GM21515 (cell line): ENCODE measurements at regions not wholly inside any gene's neighbourhood (a gene's known extent, or its start where the extent isn't known, plus 50 kb on each side); places are given as distances from the start of the nearest gene placed in this dataset.

Source experiments
- ATAC-seq: cut with Tn5 transposase; IDR thresholded peaks from one replicate; pipeline ENCODE4 v1.9.1; 2021; ENCODE audit not compliant: unreplicated experiment

DNA sequence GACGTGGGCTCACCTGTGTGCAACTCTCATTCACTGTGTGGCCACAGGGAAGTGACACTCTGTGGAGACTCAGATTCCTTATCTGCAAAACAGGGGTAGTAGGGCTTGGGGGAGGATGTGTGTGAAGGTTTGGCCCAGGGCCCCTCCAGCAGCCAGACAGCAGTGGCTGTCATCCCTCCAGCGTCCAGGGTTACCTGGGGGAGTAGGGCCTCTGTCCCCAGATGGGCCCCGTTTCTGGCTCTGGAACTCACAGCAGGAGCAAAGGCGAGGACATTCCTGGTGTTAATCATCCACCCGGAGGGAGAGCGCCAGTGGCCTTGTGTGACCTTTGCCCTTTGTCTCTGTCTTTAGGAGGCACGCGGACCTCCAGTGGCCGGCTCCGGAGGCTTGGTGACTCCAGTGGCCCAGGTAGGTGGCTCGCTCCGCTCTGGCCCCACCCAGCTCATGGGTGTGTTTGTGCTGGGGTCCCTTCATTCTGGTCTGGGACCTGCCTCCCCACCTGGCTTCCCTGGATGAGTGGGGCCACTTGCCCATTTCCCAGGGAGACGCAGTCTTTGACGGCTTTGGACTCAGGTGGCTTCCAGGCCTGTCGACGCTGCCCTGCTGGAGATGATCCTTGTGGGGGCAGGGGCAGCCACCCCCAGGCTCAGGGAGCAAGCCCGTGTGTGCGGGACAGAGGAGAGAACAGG, 166.2 kb downstream of the SEC14L1 start:
- no peak for ATAC-seq

DNA sequence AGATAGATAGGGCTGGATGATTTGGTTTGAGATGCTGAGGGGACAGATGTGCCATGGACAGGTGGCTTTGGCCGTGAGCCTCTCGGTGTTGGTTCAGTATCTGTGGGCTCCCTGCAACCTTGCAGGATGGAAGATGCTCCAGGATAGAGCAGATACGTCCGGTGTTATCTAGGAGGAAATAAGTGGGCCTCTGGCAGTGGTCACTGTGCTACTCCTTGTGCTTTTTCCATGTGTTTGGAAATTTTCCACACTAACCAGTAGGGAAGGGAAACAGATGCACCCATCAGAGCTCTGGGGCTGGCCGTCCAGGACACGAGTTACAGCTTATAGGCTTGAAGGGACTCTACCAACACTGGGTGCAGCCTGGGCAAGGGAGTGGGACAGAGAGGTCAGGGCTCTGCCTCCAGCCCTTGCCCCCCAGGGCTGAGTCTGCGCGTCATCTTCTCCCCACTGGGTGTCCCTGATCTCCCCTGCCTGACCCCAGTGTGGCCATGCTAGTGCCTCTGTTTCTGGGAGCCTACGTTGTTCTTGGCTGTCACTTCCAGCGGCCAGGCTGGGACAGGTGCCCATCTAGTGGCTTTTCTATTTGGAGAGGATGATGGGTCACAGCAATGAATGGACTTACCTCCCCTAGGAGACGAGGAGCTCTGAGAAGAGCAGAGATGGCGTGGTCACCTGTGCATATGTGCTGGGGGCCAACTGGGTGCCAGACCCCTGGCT, 166.9 kb downstream of the SEC14L1 start:
- no peak for ATAC-seq

DNA sequence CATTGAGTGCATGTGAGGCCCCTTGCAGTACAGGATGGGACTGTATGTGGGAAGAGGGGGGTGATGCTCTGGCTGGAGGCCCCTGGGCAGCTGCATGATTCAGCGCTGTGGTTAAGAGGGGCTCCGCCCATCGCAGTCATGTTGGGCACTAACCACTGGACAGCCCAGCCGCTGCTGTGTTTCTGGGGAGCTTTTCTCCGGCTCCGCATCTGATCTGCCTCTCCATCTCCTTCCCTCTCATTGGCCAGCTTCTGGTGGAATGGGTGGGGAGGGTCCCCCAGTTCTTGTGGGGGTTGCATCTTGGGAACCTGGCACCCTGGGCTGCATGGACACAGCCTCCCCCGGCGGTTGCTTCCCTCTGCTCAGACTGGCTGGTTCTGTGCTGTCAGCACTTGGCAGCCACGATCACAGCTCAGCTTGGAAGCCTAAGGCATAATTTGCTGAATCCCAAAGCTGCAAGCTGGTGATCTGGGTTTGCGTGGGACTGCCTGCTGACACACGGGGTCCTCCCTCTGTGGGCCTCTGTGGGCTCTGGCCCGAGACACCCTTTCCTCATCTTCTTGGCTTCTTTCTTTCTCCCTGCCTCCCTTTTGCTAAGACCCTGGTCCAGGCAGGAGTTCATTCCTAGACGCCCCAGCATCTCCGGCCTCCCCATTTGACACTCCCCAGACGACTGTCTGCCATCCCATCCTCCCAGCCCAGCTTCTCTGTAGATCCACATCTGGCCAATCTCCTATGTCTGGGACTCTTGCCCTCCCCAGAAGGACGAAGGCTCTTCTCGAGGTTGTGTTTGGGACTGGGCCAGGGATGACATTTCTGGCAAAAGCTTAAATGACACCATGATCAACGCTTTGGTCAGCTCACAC, 168.3 kb downstream of the SEC14L1 start:
- ATAC-seq: no peak

DNA sequence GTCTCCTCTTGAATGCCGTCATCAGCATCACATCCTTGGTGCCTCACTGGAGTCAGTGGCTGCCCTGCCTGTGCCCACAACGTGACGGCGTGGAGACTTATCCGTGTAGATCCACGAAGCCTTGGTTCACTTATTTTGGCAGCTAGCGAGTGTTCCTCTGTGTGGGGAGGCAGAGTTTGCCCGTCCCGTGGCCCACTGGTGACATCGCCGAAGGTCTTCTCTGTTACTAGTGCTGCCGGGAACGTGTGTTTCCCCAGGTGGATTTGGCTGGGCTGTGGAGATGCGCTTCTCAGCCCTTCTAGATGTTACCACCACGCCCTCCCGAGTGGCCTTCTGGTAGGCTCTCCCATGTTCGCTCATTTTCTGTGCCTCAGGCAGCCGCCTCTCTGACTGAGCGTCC, 169.6 kb downstream of the SEC14L1 start:
- ATAC-seq: no peak

DNA sequence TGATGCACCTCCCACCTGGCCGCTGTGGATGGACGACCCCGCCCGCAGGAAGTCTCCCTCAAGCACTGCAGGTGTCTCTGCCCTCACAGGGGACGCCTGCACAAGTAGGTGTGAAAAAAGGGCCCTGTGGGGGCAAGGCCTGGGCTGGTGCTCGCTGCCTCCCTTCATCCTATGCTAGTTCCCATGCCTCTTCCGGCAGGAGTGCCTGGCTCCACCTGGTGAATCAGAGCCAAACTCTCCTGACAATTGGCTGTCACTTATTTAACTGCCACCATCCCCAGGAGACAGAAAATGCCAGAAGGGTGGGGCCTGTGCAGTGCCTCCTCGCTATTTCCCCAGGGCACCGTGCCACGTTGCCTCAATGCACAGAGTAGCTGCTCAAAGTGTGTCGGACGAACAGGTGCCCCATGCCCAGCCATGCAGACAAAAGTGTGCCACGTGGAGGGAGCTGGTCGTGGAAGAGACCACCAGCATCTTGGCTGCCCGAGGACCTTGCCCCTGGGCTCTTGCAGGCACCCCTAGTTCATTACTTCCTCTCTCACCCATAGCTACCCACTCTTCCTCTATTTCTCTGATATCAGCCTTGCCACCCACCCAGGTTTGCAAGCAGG, 170.7 kb downstream of the SEC14L1 start:
- ATAC-seq: no peak

DNA sequence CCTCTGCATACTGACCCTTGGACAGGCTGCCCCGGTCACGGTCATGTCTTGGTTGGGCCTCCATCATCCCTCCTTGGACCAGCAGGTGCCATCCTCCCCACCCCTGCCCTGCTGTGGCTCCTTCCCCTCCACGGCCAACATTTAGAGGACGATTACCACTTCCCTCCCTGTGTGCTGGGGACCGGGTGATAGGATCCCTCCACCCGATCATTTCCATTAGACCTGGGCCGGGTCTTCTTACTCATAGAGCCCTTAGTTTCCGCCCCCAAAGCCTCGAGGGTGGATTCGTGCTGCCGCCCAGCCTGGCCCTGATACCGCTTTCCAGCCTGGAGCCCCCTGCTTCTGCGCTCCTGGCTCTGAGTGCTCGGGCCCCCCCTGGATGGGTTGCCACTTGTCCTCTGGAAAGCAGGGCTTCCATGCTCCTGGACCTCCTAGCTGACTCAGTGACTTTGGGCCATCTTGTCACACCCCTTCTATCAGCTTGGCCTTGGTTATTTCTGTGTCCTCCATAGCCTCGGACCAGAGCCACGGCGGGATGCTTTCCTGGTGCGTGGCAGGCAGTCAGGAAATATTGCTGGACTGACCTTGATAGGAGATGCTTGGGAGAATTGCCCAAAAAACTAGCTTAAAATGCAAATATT, 171.4 kb downstream of the SEC14L1 start:
- ATAC-seq: no peak

DNA sequence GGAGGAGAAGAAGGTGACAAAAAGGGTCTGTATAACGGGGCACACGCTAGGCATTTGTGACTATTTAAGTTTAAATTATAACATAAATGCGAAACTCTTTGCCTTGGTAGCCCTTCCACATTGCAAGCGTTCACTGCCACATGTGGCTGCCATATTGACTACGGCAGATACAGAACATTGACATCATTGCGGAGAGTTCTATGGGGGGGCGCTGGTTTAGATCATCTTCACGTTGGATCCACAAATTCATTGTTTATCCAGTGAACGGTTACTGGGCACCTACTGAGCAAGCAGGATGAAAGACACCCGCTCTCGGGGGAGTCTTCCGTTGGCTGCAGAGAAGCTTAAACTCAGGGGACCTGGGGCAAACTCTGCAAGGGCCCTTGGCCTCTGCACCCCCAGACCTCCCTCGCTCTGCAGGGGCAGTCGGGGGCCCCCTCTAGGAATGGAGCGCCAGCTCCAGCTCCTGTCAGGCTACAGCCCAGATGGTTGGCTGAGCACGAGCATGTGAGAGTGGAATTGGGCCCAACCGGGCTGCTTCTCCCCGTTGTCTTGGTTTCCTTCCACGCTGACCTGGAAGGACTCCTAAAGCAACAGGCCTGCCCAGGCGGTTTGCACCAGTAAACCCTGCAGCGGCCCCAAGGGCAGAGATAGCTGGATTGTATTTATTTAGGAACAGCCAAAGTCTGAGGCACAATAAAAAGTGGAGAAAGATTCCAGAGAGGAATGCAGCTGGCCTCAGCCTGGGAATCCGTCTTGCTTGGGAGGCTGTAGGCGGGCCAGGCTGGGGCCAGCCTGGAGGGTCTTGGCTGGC, 172.2 kb downstream of the SEC14L1 start:
- ATAC-seq: no peak

DNA sequence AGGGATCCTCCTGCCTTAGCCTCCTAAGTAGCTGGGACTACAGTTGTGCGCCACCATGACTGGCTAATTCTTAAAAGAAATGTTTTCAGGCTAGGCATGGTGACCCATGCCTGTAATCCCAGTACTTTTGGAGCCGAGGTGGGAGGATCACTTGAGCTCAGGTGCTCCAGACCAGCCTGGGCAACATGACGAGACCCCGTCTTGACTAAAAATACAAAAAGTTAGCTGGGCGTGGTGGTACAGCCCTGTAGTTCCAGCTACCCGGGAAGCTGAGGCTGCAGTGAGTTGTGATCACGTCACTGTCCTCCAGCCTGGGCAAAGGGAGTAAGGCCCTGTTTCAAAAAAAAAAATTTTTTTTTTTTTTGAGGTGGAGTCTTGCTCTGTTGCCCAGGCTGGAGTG, 173.1 kb downstream of the SEC14L1 start:
- no peak for ATAC-seq

DNA sequence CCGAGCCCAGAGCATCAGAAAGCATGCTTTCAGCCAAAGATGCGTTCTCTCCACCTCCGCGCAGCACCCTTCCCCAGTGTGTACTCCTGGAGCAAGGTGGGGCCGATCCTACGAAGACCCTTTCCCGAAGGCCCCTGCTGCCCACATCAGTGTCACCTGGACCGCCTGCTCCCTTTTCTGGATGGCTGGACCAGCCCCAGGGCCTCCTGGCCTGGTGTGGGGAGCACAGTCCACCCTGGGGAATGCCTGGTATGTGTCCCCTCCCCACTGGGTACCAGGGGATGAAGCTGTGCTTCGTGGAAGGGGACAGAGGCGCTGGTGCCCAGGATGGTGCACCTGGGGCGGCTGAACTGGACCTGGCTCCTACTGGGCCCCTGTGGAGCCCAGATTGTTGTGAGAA, 173.8 kb downstream of the SEC14L1 start:
- no peak for ATAC-seq

DNA sequence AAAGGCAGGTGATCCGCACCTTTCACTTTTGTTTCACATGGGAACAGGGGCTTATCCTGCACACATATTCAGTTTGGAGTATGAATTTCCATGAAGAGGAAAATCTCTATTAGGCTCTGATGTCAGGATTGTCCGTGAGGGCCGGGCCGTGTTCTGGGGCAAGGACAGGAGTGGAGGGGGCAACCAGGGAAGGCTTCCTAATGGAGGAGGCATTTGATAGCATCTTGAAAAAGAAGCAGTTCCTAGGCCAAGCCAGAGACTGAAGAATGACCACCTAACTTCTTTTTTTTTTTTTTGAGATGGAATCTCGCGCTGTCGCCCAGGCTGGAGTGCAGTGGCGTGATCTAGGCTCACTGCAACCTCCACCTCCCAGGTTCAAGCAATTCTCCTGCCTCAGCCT, 174.2 kb downstream of the SEC14L1 start:
- ATAC-seq: no peak

DNA sequence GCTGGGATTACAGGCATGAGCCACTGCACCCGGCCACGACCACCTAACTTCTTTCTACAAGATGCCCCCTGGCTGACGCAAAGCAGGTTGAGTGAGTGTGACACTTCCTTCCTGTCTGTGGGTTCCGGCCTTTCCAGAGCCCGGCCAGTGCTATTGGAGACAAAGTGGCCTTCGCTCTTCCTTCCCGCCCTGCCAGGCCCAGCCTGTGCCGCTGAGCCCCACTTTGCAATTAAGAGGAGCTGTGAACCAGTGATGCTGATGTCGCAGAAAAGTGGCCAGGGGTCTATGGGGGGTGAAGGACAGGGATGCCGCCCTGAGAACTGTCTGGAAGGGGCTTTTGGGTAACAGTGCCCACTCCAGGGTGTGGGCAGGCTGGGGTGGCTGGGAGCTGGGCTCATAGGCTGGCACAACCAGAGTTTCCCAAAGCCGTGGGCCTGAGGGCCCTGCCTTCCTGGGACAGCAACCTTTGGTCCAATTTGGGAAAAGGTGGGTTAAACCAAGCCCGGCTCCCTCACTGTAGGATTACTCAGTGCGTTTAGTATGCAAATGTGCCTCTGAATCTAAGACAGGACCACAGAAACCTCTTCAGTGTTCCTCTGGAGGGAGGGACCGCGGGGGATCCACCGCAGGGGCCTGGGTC, 174.9 kb downstream of the SEC14L1 start:
- no peak for ATAC-seq

DNA sequence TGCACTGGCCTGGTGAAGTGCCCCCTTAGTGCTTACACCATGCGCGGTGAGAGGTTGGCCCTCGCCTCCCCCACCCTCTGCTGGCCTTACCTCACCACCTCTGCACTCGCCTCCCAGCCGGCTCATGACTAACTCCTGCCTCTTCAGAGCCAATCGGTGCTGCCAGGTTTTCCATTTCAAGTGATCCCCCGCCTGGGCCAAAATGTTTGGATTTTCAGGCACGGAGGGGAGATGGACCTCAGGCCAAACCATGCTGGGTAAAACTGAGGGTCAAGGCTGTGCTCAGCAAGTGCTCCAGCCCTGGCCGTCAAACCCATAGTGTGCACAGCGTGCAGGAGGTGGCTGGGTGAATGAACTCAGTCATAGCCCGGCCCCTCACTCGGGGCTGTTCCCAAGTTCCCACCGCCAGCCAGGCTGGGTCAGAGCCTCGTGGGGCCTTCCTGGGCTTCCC, 175.4 kb downstream of the SEC14L1 start:
- ATAC-seq: no peak

DNA sequence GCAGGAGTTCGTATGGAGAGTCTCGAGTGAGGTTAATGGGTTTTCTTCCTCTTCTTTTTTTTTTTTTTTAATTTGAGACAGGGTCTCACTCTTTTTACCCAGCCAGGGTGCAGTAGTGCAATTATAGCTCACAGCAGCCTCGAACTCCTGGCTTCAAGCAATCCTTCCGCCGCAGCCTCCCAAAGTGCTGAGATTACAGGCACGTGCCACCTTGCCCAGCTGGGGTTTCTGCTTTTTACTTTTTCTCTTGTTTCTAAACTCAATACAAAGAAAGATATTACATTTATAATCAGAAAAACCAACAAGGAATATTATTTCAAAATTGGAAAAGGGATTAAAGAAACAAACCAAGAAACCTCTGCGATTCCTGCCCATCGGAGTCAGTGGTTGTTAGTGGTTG, 175.9 kb downstream of the SEC14L1 start:
- ATAC-seq: no peak

DNA sequence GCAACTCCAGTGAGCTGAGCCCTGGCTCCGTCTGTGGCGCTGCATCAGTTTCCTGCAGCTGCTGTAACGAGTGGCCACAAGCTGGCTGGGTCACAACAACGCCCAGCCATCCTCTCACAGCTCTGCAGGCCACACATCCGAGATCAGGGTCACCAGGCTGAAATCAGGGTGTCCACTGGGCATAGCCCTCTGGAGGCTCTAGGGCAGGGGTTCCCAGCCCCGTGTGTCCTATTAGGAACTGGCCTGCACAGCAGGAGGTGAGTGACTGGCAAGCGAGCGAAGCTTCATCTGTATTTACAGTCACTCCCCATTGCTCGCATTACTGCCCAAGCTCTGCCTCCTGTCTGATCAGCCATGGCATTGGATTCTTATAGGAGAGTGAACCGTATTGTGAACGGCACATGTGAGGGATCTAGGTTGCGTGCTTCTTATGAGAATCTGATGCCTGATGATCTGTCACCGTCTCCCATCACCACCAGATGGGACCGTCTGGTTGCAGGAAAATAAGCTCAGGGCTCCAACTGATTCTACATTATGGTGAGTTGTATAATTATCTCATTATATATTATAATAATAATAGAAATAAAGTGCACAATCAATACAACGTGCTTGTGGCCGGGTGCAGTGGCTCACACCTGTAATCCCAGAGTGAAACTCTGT, 176.5 kb downstream of the SEC14L1 start:
- no peak for ATAC-seq

DNA sequence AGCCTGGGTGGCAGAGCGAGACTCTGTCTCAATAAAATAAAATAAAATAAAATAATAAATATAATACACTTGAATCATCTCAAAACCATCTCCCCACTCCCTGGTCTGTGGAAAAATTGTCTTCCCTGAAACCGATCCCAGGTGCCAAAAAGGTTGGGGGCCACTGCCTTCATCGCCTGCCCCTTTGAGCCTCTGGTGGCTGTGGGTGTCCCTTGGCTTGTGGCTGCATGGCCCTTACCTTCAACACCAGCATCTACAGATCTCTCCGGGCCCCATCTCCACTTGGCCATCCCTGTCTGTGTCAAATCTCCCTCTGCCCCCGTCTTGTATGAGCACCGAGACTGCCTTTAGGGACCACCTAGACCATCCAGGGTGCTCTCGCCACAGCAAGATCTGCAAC, 177.3 kb downstream of the SEC14L1 start:
- ATAC-seq: no peak

DNA sequence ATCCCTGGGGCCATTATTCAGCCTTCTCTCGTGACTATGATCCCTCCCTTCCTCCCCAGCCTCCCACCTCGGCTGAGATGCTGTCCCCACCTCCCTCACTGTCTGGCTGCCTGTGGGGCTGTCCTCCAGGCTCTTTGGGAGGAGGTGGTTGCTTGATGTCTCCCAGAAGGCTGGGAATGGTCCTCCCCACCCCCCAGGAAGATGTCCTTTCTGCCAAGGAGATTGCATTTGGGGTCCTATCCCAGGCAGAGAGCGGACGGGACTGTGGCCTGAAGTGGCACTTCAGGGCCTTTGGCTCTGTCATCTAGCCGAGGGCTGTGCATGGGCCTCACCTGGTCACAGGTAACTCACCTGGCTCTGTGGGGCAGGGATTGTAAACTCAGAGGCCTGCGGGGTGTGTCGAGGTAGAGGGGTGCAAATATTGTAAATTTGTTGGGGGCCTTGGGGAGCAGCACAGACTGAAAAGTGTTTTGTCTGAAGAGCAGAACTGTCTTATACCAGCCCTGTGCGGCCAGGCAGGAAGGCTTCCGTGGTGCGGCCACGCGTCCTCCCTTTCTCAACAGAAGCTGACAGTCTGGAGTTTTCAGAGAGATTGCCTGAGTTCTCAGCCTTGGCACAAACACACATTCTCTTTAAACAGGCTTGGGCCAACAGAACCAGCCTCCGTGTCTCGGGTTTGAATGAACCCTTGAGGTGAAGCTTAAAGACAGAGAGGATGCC, 177.9 kb downstream of the SEC14L1 start:
- no peak for ATAC-seq

DNA sequence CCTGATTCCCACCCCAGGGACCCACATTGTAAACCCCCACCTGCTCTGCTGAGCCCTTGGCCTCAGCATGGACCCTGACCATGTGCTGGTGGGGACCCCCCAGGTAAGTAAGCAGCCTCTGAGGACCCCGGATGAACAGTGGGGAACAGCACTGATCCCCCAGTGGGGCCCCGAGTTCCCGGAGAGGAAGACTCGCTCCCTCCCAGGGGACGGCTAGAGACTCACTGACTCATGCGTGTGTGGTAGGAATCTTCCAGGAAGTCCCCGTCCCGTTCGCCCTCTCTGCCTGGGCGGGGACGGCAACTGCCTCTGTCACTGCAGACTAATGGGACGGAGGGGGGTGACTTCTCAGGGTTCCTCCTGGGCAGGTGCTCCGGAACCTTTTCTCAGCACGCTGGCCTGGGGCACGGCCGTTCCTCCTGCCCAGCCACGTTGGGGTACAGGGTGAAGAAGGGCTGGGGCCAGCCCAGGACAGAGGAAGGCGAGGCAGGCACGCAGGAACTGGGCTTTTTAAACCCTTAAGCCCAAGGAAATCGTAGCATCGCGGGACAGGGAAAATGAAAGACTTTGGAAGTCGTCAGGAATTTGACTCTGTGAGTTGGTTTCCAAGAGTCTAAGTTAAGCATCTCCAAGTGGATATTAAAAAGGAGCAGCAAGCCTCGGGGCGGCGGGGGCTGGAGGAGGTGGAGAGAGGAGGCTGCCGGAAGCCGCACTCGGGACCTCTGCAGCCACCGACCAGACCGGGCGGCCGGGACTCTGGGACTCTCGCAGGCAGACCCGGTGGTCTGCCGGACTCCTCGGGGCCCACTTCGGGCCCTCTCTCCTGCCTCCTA, 178.7 kb downstream of the SEC14L1 start:
- ATAC-seq: no peak

DNA sequence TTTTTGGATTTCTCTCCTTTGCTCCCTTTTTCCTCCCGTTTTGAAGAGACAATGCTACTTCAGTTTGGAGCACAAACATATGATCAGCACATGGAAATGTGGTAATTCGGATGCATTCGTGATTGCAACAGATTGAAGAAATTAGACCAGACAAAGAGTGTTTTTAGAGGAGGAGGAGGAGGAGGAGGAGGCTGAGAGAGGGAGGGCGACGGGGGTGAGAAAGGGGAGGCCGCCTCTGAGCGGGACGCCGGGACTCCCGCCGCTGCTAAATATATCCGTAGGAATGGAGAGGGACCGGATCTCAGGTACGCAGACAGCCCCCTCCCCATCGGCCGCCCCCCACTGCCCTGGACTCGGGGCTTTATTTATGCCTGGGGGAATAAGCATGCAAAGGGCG, 179.3 kb downstream of the SEC14L1 start:
- ATAC-seq: no peak
